A673 (cell line): ENCODE measurements at regions not wholly inside any gene's neighbourhood (a gene's known extent, or its start where the extent isn't known, plus 50 kb on each side); places are given as distances from the start of the nearest gene placed in this dataset.

Source experiments
- BruUV-seq: library from RNA; stranded (reverse); fragments of 400-500 nt; replicated peaks from 2 replicates; lab custom pipeline; 2021; lab: Mats Ljungman, UMichigan
- CTCF ChIA-PET: fragments of 300-600 bp; sonication (Branson Sonifier 250); formaldehyde crosslinking; loops from one replicate; lab custom pipeline; 2022; ENCODE audit warnings: antibody characterized with exemption; lab: Charles Lee
- POLR2A ChIA-PET: fragments of 300-600 bp; sonication (Branson Sonifier 250); formaldehyde crosslinking; loops from one replicate; lab custom pipeline; 2022; ENCODE audit warnings: antibody characterized with exemption; ENCODE audit not compliant: low non-redundant PET; lab: Charles Lee
- DNase-seq: peaks from one replicate; pipeline ENCODE4 v3.0.0-alpha.2; 2015; ENCODE audit warnings: low spot score
- H3K27ac ChIP-seq: fragments of 200-600 bp; sonication (generic); 2 replicates; pipeline ENCODE4 v1.5.1; 2016; ENCODE audit warnings: mixed run types, low read depth, mild to moderate bottlenecking, mixed read lengths, antibody characterized with exemption, low read length; ENCODE audit not compliant: poor library complexity, severe bottlenecking
- H3K27me3 ChIP-seq: fragments of 200-600 bp; sonication (generic); replicated peaks from 2 replicates; pipeline ENCODE4 v1.6.1; 2017; ENCODE audit warnings: mixed run types, low read depth, mild to moderate bottlenecking, mixed read lengths, antibody characterized with exemption, low read length; ENCODE audit not compliant: insufficient read depth, poor library complexity
- H3K36me3 ChIP-seq: fragments of 200-600 bp; sonication (generic); 2 replicates; pipeline ENCODE4 v1.6.1; 2016; ENCODE audit warnings: mixed run types, mild to moderate bottlenecking, mixed read lengths, antibody characterized with exemption, low read length; ENCODE audit not compliant: insufficient read depth, poor library complexity, severe bottlenecking
- H3K4me1 ChIP-seq: fragments of 200-600 bp; sonication (generic); 2 replicates; pipeline ENCODE4 v1.6.1; 2017; ENCODE audit warnings: mixed run types, mild to moderate bottlenecking, mixed read lengths, antibody characterized with exemption, low read length; ENCODE audit not compliant: insufficient read depth, poor library complexity, severe bottlenecking
- H3K4me3 ChIP-seq: fragments of 200-600 bp; sonication (generic); 2 replicates; pipeline ENCODE4 v1.5.1; 2016; ENCODE audit warnings: low read depth, mixed run types, mild to moderate bottlenecking, mixed read lengths, low read length; ENCODE audit not compliant: poor library complexity, severe bottlenecking
- H3K9me3 ChIP-seq: fragments of 200-600 bp; sonication (generic); 2 replicates; pipeline ENCODE4 v1.6.1; 2016; ENCODE audit warnings: mixed run types, low read depth, mild to moderate bottlenecking, mixed read lengths, antibody characterized with exemption, low read length; ENCODE audit not compliant: poor library complexity, severe bottlenecking
- EZH2 ChIP-seq: fragments of 200-600 bp; sonication (generic); IDR thresholded peaks from 2 replicates; pipeline ENCODE4 v1.6.1; 2017; ENCODE audit warnings: borderline replicate concordance, low read depth, mild to moderate bottlenecking, mixed read lengths, antibody characterized with exemption, low read length; ENCODE audit not compliant: poor library complexity, severe bottlenecking
- intact Hi-C: fragments of 100-400 bp; cut with micrococcal nuclease; formaldehyde crosslinking; loops from one replicate; pipeline ENCODE4 v1.10.0; 2022; ENCODE audit not compliant: unreplicated experiment
- TF ChIP-seq, protein P1 (sequence below): fragments of 300-800, 200-600 bp; sonication (generic); conservative IDR thresholded peaks from 2 replicates; pipeline ENCODE4 v1.5.1; 2017; ENCODE audit warnings: low read depth, mild to moderate bottlenecking, antibody characterized with exemption, low read length, moderate library complexity, mixed read lengths

GRCh38 chr14:59096303-59096702, 92.2 kb upstream of the DAAM1 start:
- no peaks in the 10 kb centered on the region for H3K36me3 ChIP-seq
- ChIA-PET POLR2A (no interaction called here), CTCF (no interaction called here)
- BruUV-seq: no TSS peak
- intact Hi-C loops: no loop called here
- TF ChIP-seq EZH2: no peak
- TF ChIP-seq, protein P1, sequence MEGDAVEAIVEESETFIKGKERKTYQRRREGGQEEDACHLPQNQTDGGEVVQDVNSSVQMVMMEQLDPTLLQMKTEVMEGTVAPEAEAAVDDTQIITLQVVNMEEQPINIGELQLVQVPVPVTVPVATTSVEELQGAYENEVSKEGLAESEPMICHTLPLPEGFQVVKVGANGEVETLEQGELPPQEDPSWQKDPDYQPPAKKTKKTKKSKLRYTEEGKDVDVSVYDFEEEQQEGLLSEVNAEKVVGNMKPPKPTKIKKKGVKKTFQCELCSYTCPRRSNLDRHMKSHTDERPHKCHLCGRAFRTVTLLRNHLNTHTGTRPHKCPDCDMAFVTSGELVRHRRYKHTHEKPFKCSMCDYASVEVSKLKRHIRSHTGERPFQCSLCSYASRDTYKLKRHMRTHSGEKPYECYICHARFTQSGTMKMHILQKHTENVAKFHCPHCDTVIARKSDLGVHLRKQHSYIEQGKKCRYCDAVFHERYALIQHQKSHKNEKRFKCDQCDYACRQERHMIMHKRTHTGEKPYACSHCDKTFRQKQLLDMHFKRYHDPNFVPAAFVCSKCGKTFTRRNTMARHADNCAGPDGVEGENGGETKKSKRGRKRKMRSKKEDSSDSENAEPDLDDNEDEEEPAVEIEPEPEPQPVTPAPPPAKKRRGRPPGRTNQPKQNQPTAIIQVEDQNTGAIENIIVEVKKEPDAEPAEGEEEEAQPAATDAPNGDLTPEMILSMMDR: no peak
- H3K27me3 ChIP-seq: peaks cover 16% of the 10 kb centered on the region
- DNase-seq: no peak
- no peak overlapping the region for H3K4me3 ChIP-seq
- peaks cover 4% of the 10 kb centered on the region for H3K4me1 ChIP-seq
- H3K9me3 ChIP-seq: no peaks in the 10 kb centered on the region
- H3K27ac ChIP-seq: no peak overlapping the region

DNA sequence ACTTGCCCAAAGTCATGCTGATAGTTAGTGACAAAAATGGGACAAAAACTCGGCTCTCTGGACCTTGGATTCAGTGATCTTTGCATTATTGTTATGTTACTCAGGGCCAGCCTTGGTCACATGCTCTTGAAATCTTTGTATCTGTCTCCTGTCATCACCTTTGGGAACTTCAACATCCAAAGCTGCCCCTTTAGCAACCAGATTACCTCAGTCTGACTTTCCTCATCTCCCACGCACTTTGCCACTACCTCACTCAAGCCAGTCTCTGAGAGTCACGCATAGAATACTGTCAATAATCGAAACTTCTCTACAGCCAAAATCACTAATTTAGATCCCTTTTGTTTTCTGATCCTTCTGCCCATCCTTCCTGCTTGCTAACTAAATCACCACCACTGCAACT, 90.8 kb upstream of the DAAM1 start:
- intact Hi-C loops: no loop called here
- POLR2A ChIA-PET: no interaction called here
- Histone ChIP-seq H3K9me3 (no peaks in the 10 kb centered on the region), H3K4me1 (peaks cover 4% of the 10 kb centered on the region), H3K4me3 (no peak overlapping the region), H3K36me3 (no peaks in the 10 kb centered on the region), H3K27ac (no peak overlapping the region), H3K27me3 (peaks cover 7% of the 10 kb centered on the region)
- CTCF ChIA-PET: no interaction called here
- TF ChIP-seq, protein P1: no peak
- no peak for TF ChIP-seq EZH2
- DNase-seq: no peak
- BruUV-seq: no TSS peak

GRCh38 chr14:59098377-59098776, 90.1 kb upstream of the DAAM1 start:
- intact Hi-C loops: no loop called here
- TF ChIP-seq, protein P1: no peak
- TF ChIP-seq EZH2: no peak
- Histone ChIP-seq H3K9me3 (no peaks in the 10 kb centered on the region), H3K36me3 (no peaks in the 10 kb centered on the region), H3K27ac (no peak overlapping the region), H3K4me1 (peaks cover 4% of the 10 kb centered on the region), H3K27me3 (no peaks in the 10 kb centered on the region), H3K4me3 (no peak overlapping the region)
- ChIA-PET CTCF (no interaction called here), POLR2A (no interaction called here)
- BruUV-seq: no TSS peak
- DNase-seq: no peak
